ENCODE measurements at regions not wholly inside any gene's neighbourhood (a gene's known extent, or its start where the extent isn't known, plus 50 kb on each side); places are given as distances from the start of the nearest gene placed in this dataset.

GRCh38 chr16:59611556-59611955 lies 877.4 kb upstream of the GOT2 start:
- WGBS, 5 donors: 58 to 94% (median 87%) methylated on average over 3 of the region's 3 CpGs
- no peaks in the 10 kb centered on the region for H3K36me3 ChIP-seq
- no peak for TF ChIP-seq EP300 (IDR thresholded peaks at IDR 0.05)
- no peak for TF ChIP-seq CTCF (IDR thresholded peaks at IDR 0.05)
- no peak for TF ChIP-seq POLR2AphosphoS5 (IDR thresholded peaks at IDR 0.05)
- TF ChIP-seq POLR2A (IDR thresholded peaks at IDR 0.05): no peak
- H3K9me3 ChIP-seq: no peaks in the 10 kb centered on the region
- intact Hi-C loops (cut with DNase I; ENCODE audit: low total_unique reads): no loop called here
- no peak for DNase-seq
- H3K27me3 ChIP-seq: no peaks in the 10 kb centered on the region
- H3K4me3 ChIP-seq: no peak overlapping the region
- H3K4me1 ChIP-seq: no peaks in the 10 kb centered on the region
- H3K27ac ChIP-seq: no peak overlapping the region

DNA sequence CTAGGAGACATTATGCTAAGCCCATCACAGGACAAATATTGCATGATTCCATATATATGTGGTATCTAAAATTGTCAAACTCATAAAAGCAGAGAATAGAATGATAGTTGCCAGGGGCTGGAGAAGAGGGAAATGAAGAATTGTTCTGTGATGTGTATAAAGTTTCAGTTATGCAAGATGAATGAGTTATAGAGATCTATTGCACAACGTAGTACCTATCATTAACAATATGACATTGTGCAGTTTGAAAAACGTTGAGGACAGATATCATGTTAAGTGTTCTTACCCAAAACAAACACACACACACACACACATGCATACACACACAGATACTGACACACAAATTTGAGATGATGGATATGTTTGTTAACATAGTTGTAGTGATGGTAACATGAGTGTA lies 871.6 kb upstream of the GOT2 start:
- H3K4me3 ChIP-seq: no peak overlapping the region
- H3K4me1 ChIP-seq: no peaks in the 10 kb centered on the region
- 45 to 59% (median 52%) methylated on average over 2 of the region's 2 CpGs for WGBS, 5 donors
- H3K9me3 ChIP-seq: no peaks in the 10 kb centered on the region
- no peaks in the 10 kb centered on the region for H3K36me3 ChIP-seq
- no peak for DNase-seq
- no peaks in the 10 kb centered on the region for H3K27me3 ChIP-seq
- intact Hi-C loops (cut with DNase I; ENCODE audit: low total_unique reads): no loop called here
- no peak for TF ChIP-seq CTCF (IDR thresholded peaks at IDR 0.05)
- TF ChIP-seq POLR2AphosphoS5 (IDR thresholded peaks at IDR 0.05): no peak
- TF ChIP-seq POLR2A (IDR thresholded peaks at IDR 0.05): no peak
- TF ChIP-seq EP300 (IDR thresholded peaks at IDR 0.05): no peak
- H3K27ac ChIP-seq: no peak overlapping the region

DNA sequence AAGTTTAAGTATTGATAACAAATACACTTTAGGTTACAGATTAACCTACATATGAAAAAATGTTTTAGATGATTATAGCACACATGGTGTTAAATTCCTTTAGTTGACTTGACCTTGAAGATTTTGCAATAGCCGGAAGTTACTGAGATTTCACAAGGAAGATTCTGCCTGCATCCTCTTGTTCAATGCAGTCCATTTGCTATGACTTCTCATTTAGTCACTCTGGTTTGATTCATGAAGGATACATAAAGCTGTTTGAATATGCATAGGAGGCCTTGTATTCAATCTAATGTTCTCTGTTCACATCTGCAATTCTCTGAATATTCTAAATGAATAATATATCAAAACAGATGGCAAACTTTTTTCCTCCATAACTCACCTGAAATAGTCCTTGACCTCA lies 870.2 kb upstream of the GOT2 start:
- H3K4me1 ChIP-seq: no peaks in the 10 kb centered on the region
- H3K36me3 ChIP-seq: no peaks in the 10 kb centered on the region
- no peak for TF ChIP-seq EP300 (IDR thresholded peaks at IDR 0.05)
- no peak for TF ChIP-seq POLR2AphosphoS5 (IDR thresholded peaks at IDR 0.05)
- TF ChIP-seq POLR2A (IDR thresholded peaks at IDR 0.05): no peak
- no peak for TF ChIP-seq CTCF (IDR thresholded peaks at IDR 0.05)
- no peak overlapping the region for H3K27ac ChIP-seq
- no peaks in the 10 kb centered on the region for H3K27me3 ChIP-seq
- 68 to 87% (median 83%) methylated on average over 1 of the region's 1 CpG for WGBS, 5 donors
- H3K4me3 ChIP-seq: no peak overlapping the region
- no peak for DNase-seq
- intact Hi-C loops (cut with DNase I; ENCODE audit: low total_unique reads): no loop called here
- no peaks in the 10 kb centered on the region for H3K9me3 ChIP-seq

DNA sequence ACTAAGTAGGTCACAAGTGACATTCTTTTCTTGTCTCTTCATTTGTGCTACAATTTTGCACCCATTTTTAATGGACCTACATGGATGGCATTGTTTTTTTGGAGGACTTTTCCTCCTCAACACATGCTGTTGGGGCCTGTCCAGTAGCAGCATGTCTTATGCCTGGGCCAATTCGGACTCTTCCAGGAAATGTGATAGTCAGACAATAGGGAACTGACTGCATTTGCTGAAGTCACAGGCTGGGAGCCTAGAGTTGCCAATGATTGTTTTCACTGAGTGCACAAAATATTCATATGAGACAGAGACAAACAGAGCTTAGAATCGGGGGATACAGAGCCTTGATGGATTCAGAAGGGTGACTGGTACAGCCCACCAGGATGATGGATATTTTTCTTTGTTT lies 867.3 kb upstream of the GOT2 start:
- TF ChIP-seq POLR2AphosphoS5 (IDR thresholded peaks at IDR 0.05) (no peak), EP300 (IDR thresholded peaks at IDR 0.05) (no peak), CTCF (IDR thresholded peaks at IDR 0.05) (no peak), POLR2A (IDR thresholded peaks at IDR 0.05) (no peak)
- Histone ChIP-seq H3K27me3 (no peaks in the 10 kb centered on the region), H3K27ac (no peak overlapping the region), H3K36me3 (no peaks in the 10 kb centered on the region), H3K4me1 (no peaks in the 10 kb centered on the region), H3K4me3 (no peak overlapping the region), H3K9me3 (no peaks in the 10 kb centered on the region)
- DNase-seq: no peak
- intact Hi-C loops (cut with DNase I; ENCODE audit: low total_unique reads): no loop called here
- WGBS, 5 donors: 69 to 77% (median 70%) methylated on average over 2 of the region's 2 CpGs

Measured in stomach (tissue), 8 donors.